ENCODE measurements at regions not wholly inside any gene's neighbourhood (a gene's known extent, or its start where the extent isn't known, plus 50 kb on each side); places are given as distances from the start of the nearest gene placed in this dataset.

DNA sequence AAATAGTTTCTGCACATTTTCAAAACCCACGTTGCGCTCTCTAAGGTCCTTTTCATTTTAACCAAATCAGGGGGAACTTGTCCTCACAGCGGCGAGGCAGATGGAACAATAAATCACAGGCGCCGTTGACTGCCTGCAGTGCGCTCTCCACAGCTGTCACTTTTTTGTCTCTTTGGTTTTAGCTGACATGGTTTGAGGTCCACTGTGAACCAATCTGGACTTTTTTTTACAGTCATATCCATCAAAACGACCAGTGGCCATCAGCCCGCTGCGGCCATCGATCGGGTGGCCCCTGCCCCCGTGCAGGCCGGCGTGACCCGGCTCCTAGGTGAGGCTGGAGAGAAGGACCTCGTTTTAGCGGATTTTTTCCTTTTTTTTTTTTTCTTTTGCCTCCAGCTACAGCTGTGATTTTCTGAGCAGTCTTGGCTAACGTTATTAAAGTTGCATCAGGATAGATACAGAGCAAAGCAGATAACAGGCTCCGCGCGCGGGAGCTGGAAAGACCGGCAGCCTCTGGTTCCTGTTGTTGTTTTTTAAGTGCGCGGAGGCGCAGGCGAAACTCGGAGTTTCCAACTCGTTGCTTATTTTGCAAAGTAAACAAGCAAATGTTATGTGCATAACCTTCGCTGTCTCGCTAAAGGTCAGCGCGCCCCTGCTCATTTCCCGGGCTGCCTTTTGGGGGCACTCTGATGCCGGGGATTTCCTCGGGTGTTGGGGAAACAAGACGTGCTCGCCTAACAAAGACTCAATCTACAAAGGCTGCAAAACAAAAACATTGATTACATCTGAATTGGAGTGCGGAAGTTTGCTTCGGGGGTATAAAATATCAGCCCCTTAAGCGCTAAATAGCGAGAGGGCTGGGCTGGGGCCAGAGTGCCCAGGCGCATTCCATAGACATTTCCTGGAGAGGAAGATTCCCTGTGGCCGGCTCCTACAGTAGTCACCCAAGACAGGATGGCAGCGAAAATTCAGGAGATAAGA lies 414.8 kb upstream of the MKI67 start:
- ATAC-seq (no peak), DNase-seq (no peak)
- H3K9me3 ChIP-seq (ENCODE audit: control insufficient read depth, low read length, poor library complexity, severe bottlenecking), result no peaks in the 10 kb centered on the region
- Mint-ChIP-seq H3K27me3 (peaks cover 53% of the 10 kb centered on the region), H3K27ac (no peak overlapping the region), H3K36me3 (ENCODE audit: low read depth) (no peaks in the 10 kb centered on the region), H3K4me3 (no peak overlapping the region), H3K4me1 (no peaks in the 10 kb centered on the region)

DNA sequence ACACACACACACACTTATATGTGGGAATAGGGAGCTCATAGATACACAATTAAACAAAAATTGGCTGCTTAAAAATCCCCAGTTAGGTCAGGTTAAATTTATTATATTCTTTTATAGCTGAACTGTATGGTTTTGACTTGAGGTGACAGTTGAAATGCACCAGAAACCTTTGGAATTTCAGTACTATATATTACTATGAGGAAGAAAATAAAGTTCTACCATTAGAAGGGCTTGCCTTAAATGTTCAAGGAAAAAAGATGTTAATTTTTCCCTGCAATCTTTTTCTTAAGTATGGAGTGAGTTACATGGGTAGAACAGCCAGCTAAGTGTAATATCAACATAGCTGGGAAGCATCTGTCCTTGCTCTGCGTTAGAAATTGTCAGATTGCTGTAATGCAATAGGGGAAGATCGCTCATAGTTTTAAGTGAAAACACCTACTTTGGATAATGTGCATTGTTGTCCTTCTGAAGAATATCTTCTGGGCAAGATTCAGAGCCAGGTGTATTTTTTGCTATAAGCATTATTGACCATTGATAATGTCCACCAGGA lies 415.8 kb upstream of the MKI67 start:
- H3K27me3 Mint-ChIP-seq, result peaks cover 48% of the 10 kb centered on the region
- no peaks in the 10 kb centered on the region for H3K4me1 Mint-ChIP-seq
- H3K9me3 ChIP-seq (ENCODE audit: control insufficient read depth, low read length, poor library complexity, severe bottlenecking), result no peaks in the 10 kb centered on the region
- H3K36me3 Mint-ChIP-seq (ENCODE audit: low read depth), result no peaks in the 10 kb centered on the region
- H3K4me3 Mint-ChIP-seq, result no peak overlapping the region
- H3K27ac Mint-ChIP-seq, result no peak overlapping the region
- no peak for ATAC-seq
- no peak for DNase-seq

DNA sequence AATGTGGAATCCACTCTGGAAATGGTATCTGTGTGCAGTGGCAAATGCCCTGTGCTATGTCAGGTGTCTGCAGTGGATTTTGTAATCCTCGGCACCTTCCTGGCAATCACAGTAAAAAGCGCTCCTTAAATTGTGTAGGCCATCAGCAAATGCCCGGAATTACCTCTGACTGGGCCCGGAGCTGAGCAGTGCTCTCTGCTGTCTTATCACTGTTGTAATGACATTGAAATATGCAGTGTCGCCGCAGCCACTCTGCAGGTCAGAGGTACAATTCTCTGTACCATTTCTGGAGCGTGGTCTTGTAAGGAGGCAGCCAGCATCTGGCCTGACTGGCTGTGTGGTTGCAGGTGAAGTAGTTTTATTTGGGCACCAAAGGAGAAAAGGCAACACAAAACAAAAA lies 416.4 kb upstream of the MKI67 start:
- Mint-ChIP-seq H3K4me1 (no peaks in the 10 kb centered on the region), H3K4me3 (no peak overlapping the region), H3K36me3 (ENCODE audit: low read depth) (no peaks in the 10 kb centered on the region), H3K27ac (no peak overlapping the region), H3K27me3 (peaks cover 48% of the 10 kb centered on the region)
- ATAC-seq (no peak), DNase-seq (no peak)
- H3K9me3 ChIP-seq (ENCODE audit: control insufficient read depth, low read length, poor library complexity, severe bottlenecking), result no peaks in the 10 kb centered on the region

DNA sequence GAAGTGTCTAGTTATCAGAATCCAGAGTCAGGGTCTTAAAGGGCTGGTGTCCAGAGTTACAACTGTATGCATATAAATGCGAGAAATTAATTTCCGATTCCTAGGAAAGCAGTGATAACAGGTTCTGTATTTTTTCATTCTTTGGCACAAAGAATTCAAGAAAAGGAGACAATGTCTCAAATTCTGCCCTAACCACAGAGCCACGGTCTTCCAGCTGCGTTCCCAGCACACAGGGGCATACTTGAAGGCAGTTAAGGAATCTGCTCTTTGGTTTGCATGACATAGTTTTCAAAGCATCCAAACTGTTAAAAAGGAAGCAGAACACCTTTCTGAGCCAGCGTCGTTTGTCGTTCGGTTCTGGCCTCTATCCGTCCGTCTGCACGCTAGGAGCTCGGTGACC lies 416.9 kb upstream of the MKI67 start:
- Mint-ChIP-seq H3K27me3 (peaks cover 48% of the 10 kb centered on the region), H3K4me3 (no peak overlapping the region), H3K36me3 (ENCODE audit: low read depth) (no peaks in the 10 kb centered on the region), H3K27ac (no peak overlapping the region), H3K4me1 (no peaks in the 10 kb centered on the region)
- no peaks in the 10 kb centered on the region for H3K9me3 ChIP-seq (ENCODE audit: control insufficient read depth, low read length, poor library complexity, severe bottlenecking)
- DNase-seq (no peak), ATAC-seq (no peak)

DNA sequence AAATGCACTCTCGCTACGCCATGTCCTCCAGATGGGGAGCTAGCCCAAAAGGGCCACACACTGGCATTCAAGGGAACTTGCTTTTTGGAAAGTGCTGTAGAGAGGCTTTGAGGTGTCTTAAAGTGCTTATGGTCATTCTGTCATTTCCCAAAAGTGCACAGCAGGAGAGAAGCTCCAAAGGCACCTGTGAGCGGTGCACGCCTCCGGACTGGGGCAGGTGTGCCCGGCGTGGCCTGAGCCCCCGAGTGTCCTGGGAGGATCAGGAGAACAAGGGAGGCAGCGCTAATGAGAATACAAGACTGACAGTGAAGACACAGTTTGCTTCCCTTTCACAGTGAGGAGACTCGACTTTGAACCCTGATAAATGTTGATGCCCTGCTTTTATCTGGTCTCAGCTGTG lies 419.0 kb upstream of the MKI67 start:
- H3K9me3 ChIP-seq (ENCODE audit: control insufficient read depth, low read length, poor library complexity, severe bottlenecking), result no peaks in the 10 kb centered on the region
- no peaks in the 10 kb centered on the region for H3K36me3 Mint-ChIP-seq (ENCODE audit: low read depth)
- ATAC-seq (no peak), DNase-seq (no peak)
- peaks cover 30% of the 10 kb centered on the region for H3K27me3 Mint-ChIP-seq
- no peak overlapping the region for H3K4me3 Mint-ChIP-seq
- H3K27ac Mint-ChIP-seq, result no peak overlapping the region
- H3K4me1 Mint-ChIP-seq, result no peaks in the 10 kb centered on the region

DNA sequence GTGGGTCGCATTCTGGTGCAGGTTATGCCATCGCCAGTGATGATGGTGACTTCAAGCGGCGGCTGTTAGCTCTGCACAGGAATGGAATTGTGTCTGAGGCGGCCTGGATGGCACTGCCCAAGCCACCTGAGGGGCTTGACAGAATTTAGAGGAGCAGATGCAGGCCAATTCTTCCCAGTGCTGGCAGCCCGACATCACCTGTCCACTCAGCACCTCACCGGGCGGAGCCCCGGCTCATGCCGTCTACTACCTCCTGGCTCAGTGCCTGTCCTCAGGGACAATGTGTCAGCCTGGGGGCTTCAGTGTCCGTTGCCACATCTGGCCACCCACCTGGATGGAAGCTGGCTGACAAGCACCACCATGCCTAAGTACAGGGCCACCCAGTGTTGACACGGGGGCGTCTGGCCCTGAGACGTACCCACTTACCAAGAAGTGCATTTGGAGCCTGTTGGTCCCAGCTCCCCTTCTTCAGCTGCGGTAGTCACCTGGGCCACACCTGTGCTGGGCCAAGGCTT lies 420.5 kb upstream of the MKI67 start:
- H3K9me3 ChIP-seq (ENCODE audit: control insufficient read depth, low read length, poor library complexity, severe bottlenecking), result no peaks in the 10 kb centered on the region

DNA sequence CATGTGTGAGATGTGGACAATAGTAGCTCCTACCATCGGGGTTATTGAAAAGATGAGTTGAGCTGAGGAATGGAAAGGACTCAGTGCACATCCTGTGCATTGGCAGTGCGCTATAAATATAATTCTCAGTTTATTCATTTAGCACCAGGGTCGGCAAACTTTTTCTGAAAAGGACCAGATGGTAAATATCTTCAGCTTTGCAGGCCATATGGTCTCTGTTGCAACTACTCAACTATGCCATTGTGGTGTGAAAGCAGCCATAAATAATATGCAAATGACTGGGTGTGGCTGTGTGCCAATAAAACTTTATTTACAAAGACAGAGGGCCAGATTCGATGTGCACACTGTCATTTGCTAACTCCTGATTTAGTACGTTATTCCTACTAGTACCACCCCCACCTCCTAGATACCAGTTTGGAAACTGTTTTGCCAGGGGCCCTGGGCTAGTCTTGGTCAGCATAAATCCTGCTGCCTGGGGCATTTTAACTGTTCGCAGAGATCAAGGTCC lies 422.9 kb upstream of the MKI67 start:
- no peaks in the 10 kb centered on the region for H3K4me1 Mint-ChIP-seq
- peaks cover 6% of the 10 kb centered on the region for H3K27me3 Mint-ChIP-seq
- no peaks in the 10 kb centered on the region for H3K36me3 Mint-ChIP-seq (ENCODE audit: low read depth)
- ATAC-seq, result no peak
- DNase-seq, result no peak
- H3K4me3 Mint-ChIP-seq, result no peak overlapping the region
- no peaks in the 10 kb centered on the region for H3K9me3 ChIP-seq (ENCODE audit: control insufficient read depth, low read length, poor library complexity, severe bottlenecking)
- H3K27ac Mint-ChIP-seq, result no peak overlapping the region

More for the DNA sequence above, 420.5 kb upstream of the MKI67 start:
- Mint-ChIP-seq H3K4me1 (no peaks in the 10 kb centered on the region), H3K27ac (no peak overlapping the region), H3K27me3 (peaks cover 19% of the 10 kb centered on the region), H3K36me3 (ENCODE audit: low read depth) (no peaks in the 10 kb centered on the region), H3K4me3 (no peak overlapping the region)
- ATAC-seq (no peak), DNase-seq (no peak)

DNA sequence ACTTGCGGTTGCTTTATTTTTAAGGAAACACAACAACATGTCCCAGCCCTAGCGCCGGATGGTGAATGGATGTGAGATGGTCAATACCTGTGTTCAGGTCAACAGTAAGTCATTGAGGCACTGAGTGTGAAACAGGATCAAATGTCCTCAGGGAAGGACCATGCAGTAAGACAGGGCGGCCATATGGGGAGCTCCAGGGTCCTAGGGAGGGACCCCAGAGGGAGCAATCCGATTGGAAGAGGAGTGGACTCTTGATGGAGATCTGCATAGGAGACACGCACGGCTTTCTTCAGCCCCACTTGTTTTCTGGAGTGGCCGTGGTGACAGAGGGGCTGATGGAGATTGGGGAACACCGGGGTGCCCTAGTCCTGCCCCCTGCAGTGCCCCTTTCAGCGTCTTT lies 423.8 kb upstream of the MKI67 start:
- H3K36me3 Mint-ChIP-seq (ENCODE audit: low read depth), result no peaks in the 10 kb centered on the region
- peaks cover 3% of the 10 kb centered on the region for H3K27me3 Mint-ChIP-seq

DNA sequence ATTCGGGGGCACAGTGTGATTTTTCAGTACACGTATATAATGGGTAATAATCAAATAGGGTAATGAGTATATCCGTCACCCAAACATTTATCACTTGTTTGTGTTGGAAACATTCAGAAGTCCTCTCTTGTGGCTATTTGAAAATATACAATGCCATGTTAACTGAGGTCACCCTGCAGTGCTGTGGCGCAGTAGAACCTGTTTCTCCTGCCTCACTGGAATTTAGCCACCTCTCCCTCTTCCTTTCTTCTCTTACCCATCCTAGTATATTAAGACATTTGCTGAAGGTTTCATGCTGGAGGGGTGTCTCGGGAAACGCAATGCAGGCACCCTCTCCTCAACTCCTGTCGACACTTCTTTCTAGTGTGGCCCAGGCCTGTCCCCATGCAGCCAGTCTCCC lies 425.3 kb upstream of the MKI67 start:
- no peaks in the 10 kb centered on the region for H3K36me3 Mint-ChIP-seq (ENCODE audit: low read depth)
- H3K27me3 Mint-ChIP-seq, result no peaks in the 10 kb centered on the region
- DNase-seq (no peak), ATAC-seq (no peak)
- H3K9me3 ChIP-seq (ENCODE audit: control insufficient read depth, low read length, poor library complexity, severe bottlenecking), result no peaks in the 10 kb centered on the region
- H3K27ac Mint-ChIP-seq, result no peak overlapping the region
- no peaks in the 10 kb centered on the region for H3K4me1 Mint-ChIP-seq
- no peak overlapping the region for H3K4me3 Mint-ChIP-seq

More for the DNA sequence above, 423.8 kb upstream of the MKI67 start:
- Mint-ChIP-seq H3K4me1 (no peaks in the 10 kb centered on the region), H3K4me3 (no peak overlapping the region), H3K27ac (no peak overlapping the region)
- no peak for DNase-seq
- no peaks in the 10 kb centered on the region for H3K9me3 ChIP-seq (ENCODE audit: control insufficient read depth, low read length, poor library complexity, severe bottlenecking)
- ATAC-seq, result no peak

DNA sequence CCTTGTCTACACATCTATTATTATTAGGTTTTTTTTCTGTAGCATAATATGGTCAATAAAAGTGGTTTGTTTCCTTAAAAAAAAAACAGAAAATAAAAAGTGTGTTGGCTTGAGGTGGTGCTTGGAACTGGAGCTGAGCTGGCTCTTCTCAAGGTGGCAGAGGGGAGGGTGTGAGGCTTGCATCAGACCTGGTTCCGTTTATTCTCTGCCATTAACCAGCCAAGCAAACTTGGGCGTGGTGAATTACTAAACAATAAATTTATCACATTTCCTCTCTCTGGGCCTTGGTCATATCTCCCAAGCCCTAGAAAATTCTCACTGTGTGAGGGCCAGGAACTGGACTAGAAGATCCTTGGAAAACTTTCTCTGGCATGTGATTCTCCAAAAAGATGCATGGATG lies 427.5 kb upstream of the MKI67 start:
- DNase-seq (no peak), ATAC-seq (no peak)
- no peak overlapping the region for H3K27ac Mint-ChIP-seq
- no peaks in the 10 kb centered on the region for H3K4me1 Mint-ChIP-seq
- H3K27me3 Mint-ChIP-seq, result no peaks in the 10 kb centered on the region
- H3K4me3 Mint-ChIP-seq, result no peak overlapping the region
- H3K36me3 Mint-ChIP-seq (ENCODE audit: low read depth), result no peaks in the 10 kb centered on the region
- no peaks in the 10 kb centered on the region for H3K9me3 ChIP-seq (ENCODE audit: control insufficient read depth, low read length, poor library complexity, severe bottlenecking)

DNA sequence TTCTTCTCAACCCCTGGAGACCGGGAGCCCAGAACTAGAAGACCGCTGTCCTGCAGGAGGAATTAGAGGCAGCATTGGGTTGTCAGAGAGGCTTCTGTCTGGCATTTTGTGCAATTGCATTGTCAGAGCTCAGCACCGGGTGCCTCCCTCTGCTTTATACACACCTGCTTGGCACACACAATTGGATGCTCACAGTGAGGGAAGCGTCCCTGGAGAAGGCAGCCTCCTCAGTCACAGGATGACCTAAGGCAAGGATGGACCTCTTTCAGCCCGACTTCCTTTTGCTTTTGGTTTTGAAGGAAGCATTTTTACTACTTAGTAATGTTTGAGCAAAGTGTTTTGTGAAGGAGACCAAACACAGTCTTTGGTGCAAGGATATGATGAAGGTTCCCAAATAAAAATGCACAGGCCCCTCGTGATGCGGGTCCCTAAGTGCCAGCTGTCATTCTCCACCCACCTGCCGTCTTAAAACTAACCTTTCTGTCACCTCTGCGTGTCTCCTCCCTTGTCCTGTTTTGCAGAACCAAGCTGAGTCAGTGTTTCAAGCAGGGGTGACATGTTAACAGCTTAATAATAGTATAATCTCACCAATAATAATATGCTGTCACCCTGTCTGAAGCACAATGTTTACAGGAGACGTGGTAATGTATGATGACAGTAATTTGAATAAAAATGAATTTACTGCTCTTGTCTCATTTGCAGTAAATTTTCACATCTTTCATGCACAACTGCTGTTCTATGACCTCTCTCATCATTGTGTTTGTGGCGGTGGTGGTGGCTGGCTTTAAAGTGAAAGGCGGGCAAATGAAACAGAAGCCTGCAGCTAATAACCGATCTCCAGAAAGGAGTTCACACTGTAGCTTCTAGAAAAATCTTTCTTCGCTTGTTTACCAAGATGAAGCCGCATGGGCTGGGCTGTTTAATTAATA lies 430.2 kb upstream of the MKI67 start:
- Mint-ChIP-seq H3K36me3 (ENCODE audit: low read depth) (no peaks in the 10 kb centered on the region), H3K27me3 (peaks cover 6% of the 10 kb centered on the region), H3K4me3 (no peak overlapping the region), H3K4me1 (no peaks in the 10 kb centered on the region), H3K27ac (no peak overlapping the region)
- H3K9me3 ChIP-seq (ENCODE audit: control insufficient read depth, low read length, poor library complexity, severe bottlenecking), result no peaks in the 10 kb centered on the region
- DNase-seq, result no peak
- no peak for ATAC-seq

DNA sequence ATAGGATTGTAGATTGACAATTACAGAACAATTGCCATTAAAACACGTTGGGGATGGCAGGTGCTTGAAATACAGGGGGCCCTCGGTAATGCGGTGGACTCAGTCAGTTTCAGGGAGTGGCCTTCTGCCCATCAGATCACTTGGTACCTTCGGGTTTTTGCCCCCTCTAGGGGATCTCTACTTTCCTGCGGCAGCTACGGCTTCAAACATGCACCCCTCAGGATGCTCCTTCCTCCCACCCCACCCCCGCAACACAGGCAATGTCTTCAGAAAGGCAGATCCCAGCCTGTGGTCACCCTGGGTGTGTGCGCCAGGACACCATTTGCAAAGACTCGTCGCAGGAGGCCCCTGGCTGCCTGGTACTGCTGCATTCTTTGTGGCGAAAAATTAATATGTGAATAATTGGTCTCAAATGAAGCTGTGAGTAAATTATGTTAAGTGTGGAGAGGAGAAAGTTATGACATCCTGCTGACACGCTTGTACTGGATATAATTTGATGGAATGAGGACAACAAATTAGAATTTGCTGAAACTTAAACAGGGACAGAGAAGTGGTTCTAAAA lies 431.0 kb upstream of the MKI67 start:
- Mint-ChIP-seq H3K36me3 (ENCODE audit: low read depth) (no peaks in the 10 kb centered on the region), H3K27me3 (peaks cover 6% of the 10 kb centered on the region), H3K4me3 (no peak overlapping the region), H3K27ac (no peak overlapping the region), H3K4me1 (no peaks in the 10 kb centered on the region)
- no peak for DNase-seq
- no peak for ATAC-seq
- H3K9me3 ChIP-seq (ENCODE audit: control insufficient read depth, low read length, poor library complexity, severe bottlenecking), result no peaks in the 10 kb centered on the region

Measured in T-helper 17 cell (primary cell).